Ectodermal cell (in vitro differentiated cells): ENCODE measurements at regions not wholly inside any gene's neighbourhood (a gene's known extent, or its start where the extent isn't known, plus 50 kb on each side); places are given as distances from the start of the nearest gene placed in this dataset.

ENCODE experiments used
- H3K27ac ChIP-seq: 2 replicates; pipeline ENCODE4 v1.7.0; 2013; ENCODE audit warnings: mild to moderate bottlenecking, low read depth, low read length; ENCODE audit not compliant: insufficient read depth, poor library complexity, severe bottlenecking
- H3K27me3 ChIP-seq: 2 replicates; pipeline ENCODE4 v1.7.0; 2013; ENCODE audit warnings: mild to moderate bottlenecking, low read length; ENCODE audit not compliant: insufficient read depth, control insufficient read depth, poor library complexity, severe bottlenecking
- H3K36me3 ChIP-seq: one replicate; pipeline ENCODE4 v1.7.0; 2013; ENCODE audit warnings: low read length; ENCODE audit not compliant: control insufficient read depth, insufficient read depth
- H3K4me1 ChIP-seq: one replicate; pipeline ENCODE4 v1.7.0; 2013; ENCODE audit warnings: low read length; ENCODE audit not compliant: control insufficient read depth, insufficient read depth
- H3K4me3 ChIP-seq: 2 replicates; pipeline ENCODE4 v1.7.0; 2013; ENCODE audit warnings: low read depth, low read length, control low read depth; ENCODE audit not compliant: insufficient read depth
- H3K9me3 ChIP-seq: 2 replicates; pipeline ENCODE4 v1.7.0; 2013; ENCODE audit warnings: mild to moderate bottlenecking, low read length, moderate library complexity; ENCODE audit not compliant: control insufficient read depth
- WGBS, 2 experiments: methylation state at CpG; one replicate each; pipeline ENCODE4 v1.1.7; 2013; ENCODE audit warnings: missing lambda C conversion rate in 2 of 2; 5-methylcytosine and 5-hydroxymethylcytosine counted together

DNA sequence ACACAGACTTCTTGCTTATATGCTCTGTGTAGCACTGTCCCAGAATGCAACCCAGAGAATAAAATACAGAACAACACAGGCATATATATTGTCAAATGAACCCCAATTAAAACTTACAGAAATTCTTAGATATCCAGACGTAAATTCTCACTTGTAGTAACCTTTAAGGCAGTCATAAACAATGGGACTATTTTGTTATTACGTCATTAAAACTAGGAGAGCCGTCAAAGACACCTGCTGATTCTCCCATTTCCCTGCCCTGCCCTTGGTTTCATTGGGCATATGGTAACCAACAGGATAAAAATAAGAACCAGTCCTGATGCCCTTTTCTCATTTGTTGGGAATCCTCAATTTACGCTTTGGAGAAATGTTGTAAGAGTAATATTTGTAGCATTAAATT lies 871.3 kb upstream of the EYS start:
- no peaks in the 10 kb centered on the region for H3K4me1 ChIP-seq
- WGBS, 2 experiments, result 87 to 90% methylated on average over 4 of the region's 4 CpGs

DNA sequence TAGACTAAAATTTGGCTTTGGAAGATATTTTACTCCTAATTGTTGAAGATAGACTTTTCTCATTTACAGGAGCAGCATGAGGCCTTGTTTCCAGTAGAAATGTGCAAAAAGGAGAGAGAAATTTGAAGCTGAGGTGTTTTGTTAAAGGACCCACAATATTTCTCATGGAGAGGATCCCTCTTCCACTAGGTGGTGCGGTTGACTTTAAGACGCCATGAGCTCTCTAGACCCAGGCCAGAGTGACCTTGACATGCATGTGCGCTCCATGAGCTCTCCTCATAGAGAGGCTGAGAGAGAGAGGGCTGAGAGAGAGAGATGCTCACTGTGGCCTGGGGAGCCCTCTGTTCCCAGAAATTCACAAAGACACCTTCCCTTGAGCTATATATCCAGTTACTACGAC lies 861.2 kb upstream of the EYS start:
- no peaks in the 10 kb centered on the region for H3K27me3 ChIP-seq
- no peak overlapping the region for H3K4me3 ChIP-seq
- no peaks in the 10 kb centered on the region for H3K4me1 ChIP-seq
- H3K27ac ChIP-seq, result no peak overlapping the region
- H3K36me3 ChIP-seq, result no peaks in the 10 kb centered on the region
- 94 to 97% methylated on average over 3 to 4 of the region's 4 CpGs for WGBS, 2 experiments
- H3K9me3 ChIP-seq, result peaks cover 2% of the 10 kb centered on the region

More for the DNA sequence above, 871.3 kb upstream of the EYS start:
- H3K27me3 ChIP-seq, result no peaks in the 10 kb centered on the region
- H3K36me3 ChIP-seq, result no peaks in the 10 kb centered on the region
- no peaks in the 10 kb centered on the region for H3K9me3 ChIP-seq
- no peak overlapping the region for H3K27ac ChIP-seq
- no peak overlapping the region for H3K4me3 ChIP-seq

DNA sequence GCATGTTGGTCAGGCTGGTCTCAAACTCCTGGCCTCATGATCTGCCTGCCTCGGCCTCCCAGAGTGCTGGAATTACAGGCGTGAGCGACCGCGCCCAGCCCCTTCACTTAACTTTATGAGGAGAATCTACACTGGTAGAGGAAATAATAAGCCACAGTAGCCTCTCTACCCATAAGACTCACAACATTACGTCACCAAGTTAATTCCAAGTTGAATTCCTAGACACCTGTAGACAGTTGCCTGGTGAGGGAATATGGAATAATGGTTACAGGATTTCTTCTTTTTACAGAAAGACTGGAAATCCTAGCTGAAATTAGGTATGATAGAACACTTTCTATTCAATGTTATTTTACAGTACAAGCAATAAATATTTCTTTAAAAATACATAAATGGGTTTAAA lies 854.5 kb upstream of the EYS start:
- peaks cover 2% of the 10 kb centered on the region for H3K9me3 ChIP-seq
- H3K27ac ChIP-seq, result no peak overlapping the region
- no peaks in the 10 kb centered on the region for H3K27me3 ChIP-seq
- no peaks in the 10 kb centered on the region for H3K4me1 ChIP-seq
- WGBS, 2 experiments, result 80 to 89% methylated on average over 2 to 5 of the region's 6 CpGs
- H3K4me3 ChIP-seq, result no peak overlapping the region
- H3K36me3 ChIP-seq, result no peaks in the 10 kb centered on the region

DNA sequence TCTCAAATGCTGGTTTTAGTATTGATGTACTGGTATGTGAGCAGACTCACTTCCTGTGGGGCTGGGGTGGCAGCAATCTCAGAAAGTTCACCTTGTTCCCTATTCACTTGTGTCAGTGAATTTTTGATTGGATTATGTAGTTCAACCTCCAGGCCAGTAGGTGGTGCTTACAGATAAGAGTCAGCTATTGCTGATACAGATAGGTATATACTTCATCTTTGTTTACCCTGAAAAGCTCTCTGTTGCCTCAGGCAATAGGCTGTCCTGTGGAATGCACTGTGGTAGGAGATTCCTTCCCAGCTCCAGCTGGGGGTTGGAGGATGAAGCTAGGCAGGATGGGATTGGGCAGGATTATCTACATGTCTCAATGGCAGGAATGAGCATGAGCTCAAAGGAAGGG lies 851.2 kb upstream of the EYS start:
- no peak overlapping the region for H3K27ac ChIP-seq
- no peaks in the 10 kb centered on the region for H3K27me3 ChIP-seq
- H3K36me3 ChIP-seq, result no peaks in the 10 kb centered on the region
- no peaks in the 10 kb centered on the region for H3K4me1 ChIP-seq
- H3K9me3 ChIP-seq, result no peaks in the 10 kb centered on the region
- no peak overlapping the region for H3K4me3 ChIP-seq

DNA sequence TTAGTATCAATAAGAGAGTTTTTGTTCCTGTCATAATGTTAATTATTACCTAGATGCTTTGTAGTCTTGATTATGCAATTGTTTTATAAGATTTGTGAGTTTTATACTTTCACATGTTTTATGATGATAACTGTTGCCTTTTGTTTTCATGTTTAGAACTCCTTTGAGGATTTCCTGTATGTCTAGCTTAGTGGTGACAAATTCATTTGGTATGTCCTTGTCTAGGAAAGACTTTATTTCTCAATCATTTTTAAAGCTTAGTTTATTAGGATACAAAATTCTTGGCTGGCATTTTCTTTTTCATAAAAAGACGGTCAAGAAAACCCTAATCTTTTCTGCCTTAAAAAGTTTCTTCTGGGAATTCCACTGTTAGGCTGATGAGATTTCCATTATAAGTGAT lies 849.9 kb upstream of the EYS start:
- Histone ChIP-seq H3K27me3 (no peaks in the 10 kb centered on the region), H3K9me3 (no peaks in the 10 kb centered on the region), H3K27ac (no peak overlapping the region), H3K4me3 (no peak overlapping the region), H3K4me1 (no peaks in the 10 kb centered on the region), H3K36me3 (no peaks in the 10 kb centered on the region)
- WGBS, 2 experiments, result 87 to 100% methylated on average over 1 of the region's 1 CpG

DNA sequence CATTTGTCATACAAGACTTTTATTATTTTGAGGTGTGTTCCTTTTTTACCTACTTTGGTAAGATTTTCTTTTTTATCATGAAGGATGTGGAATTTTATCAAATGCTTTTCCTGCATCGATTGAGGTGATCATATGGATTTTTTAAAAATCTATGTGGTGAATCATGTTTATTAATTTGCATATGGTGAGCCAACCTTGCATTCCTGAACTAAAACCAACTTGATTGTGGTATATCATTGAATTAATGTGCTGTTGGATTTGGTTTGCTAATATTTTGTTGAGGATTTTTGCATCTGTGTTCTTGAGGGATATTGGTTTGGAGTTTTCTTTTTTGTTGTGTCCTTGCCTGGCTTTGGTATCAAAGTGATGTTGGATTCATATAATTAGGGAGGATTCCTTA lies 848.1 kb upstream of the EYS start:
- 94 to 95% methylated on average over 1 of the region's 1 CpG for WGBS, 2 experiments
- Histone ChIP-seq H3K4me3 (no peak overlapping the region), H3K27ac (no peak overlapping the region), H3K27me3 (no peaks in the 10 kb centered on the region), H3K9me3 (no peaks in the 10 kb centered on the region), H3K36me3 (no peaks in the 10 kb centered on the region), H3K4me1 (no peaks in the 10 kb centered on the region)

DNA sequence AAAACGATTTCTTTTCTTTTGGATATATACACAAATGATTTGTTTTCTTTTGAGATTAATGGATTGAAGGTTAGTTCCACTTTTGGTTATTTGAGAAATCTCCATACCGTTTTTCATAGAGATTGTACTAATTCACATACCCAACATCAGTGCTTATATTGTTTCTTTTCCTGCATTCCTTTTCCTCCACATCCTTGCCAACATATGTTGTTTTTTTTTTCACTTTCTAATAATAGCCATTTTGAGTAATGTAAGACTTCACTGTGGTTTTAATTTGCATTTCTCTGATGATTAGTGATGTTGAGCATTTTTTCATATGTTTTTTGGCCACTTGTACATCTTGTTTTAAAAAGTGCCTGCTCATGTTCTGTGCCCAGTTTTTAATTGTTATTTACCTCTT lies 846.4 kb upstream of the EYS start:
- Histone ChIP-seq H3K9me3 (no peaks in the 10 kb centered on the region), H3K36me3 (no peaks in the 10 kb centered on the region), H3K4me3 (no peak overlapping the region), H3K27me3 (no peaks in the 10 kb centered on the region), H3K27ac (no peak overlapping the region), H3K4me1 (no peaks in the 10 kb centered on the region)
- 81 to 85% methylated on average over 2 of the region's 2 CpGs for WGBS, 2 experiments

DNA sequence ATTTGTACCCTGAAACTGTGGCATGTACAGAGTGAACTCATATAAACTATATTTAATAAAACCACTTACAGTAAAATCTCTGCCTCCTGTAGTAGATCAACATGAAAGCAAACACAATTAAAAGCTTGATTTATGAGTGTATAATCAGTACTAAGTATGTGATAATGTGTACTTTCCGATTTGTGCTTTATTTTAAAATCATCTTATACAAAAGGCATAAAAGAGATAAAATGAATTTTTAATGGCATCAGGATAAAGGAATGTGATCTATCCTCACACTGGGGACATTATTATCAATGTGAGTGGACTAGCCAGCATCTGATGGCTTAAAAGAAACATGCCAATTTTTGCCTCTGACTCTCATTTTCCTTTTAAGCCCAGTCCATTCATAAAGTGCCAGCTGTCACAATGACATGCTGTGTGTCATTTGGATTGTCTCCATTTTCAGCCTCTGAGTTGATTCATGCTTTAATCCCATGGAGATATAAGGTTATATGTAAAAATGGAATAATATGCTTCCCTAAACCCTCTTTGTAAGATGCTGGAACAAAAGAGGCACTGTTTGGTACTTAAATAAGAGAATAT lies 831.6 kb upstream of the EYS start:
- peaks cover 3% of the 10 kb centered on the region for H3K9me3 ChIP-seq
- H3K4me1 ChIP-seq, result no peaks in the 10 kb centered on the region
- no peak overlapping the region for H3K27ac ChIP-seq
- no peaks in the 10 kb centered on the region for H3K27me3 ChIP-seq
- no peak overlapping the region for H3K4me3 ChIP-seq
- WGBS, 2 experiments, result no CpG with 5 or more reads among the region's 1 CpG
- H3K36me3 ChIP-seq, result no peaks in the 10 kb centered on the region

DNA sequence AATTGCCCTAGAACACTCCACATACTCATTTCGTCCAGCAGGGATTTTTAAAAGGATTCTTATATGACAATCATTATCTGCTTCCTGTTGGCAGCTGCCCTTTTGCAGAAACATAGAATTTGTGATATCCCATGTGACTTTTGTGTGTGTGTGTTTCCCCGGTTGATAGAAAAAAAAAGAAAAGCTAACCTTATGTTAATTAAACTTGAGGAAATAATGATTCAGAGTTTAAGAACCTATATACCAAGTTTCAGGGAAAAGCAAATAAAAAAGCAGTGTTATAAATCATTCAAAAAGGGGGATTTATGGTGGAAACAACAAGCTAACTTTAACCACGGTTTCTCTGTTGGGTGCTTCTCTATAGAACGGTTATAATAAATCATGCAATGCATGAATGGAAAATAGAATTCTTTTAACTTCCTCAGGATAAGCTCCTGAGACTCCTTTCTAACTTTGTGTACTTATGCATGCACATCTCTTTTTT lies 826.9 kb upstream of the EYS start:
- no peaks in the 10 kb centered on the region for H3K9me3 ChIP-seq
- H3K36me3 ChIP-seq, result no peaks in the 10 kb centered on the region
- 91 to 95% methylated on average over 4 of the region's 4 CpGs for WGBS, 2 experiments
- H3K27ac ChIP-seq, result no peak overlapping the region
- no peak overlapping the region for H3K4me3 ChIP-seq
- no peaks in the 10 kb centered on the region for H3K4me1 ChIP-seq
- H3K27me3 ChIP-seq, result no peaks in the 10 kb centered on the region

DNA sequence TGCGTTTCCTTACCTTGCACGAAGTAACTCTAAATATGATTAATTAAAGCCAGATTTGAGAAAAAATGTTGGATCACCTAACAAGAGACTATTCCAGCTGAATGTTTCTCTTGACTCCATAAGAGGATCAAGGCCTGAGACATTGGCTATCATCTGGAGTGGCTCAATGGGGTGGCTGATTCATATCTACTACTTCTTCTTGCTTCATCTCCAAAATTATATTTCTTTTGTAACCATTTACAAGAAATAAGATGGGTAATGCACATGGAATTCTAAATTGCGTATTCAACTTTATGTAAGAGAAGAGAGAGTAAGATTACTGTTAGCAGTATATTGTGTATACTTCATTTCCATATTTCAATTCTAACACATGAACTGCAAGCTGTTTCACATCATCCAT lies 819.0 kb upstream of the EYS start:
- no peak overlapping the region for H3K27ac ChIP-seq
- H3K27me3 ChIP-seq, result no peaks in the 10 kb centered on the region
- H3K9me3 ChIP-seq, result peaks cover 3% of the 10 kb centered on the region
- no peaks in the 10 kb centered on the region for H3K4me1 ChIP-seq
- no peak overlapping the region for H3K4me3 ChIP-seq
- whole genome bisulfite sequencing, 2 experiments, result 97 to 100% methylated on average over 2 of the region's 3 CpGs
- H3K36me3 ChIP-seq, result no peaks in the 10 kb centered on the region

DNA sequence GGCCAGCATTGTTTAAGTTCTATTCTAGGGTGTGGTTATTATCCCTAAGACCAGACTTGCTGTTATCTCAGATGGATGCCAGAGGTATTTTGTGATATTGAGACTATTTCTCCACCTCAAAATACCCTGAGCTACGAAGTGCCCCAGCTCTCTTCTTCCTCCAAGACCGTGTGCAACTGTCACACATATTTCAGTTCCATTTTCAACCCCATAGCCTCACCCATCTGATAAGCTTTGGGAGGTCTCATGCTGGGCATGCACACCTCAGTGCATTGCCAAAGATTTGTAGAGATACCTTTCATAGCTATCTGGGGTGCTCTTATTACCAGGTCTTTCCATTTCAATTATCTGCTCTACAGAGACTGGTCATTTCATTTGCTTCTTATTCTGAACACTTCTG lies 815.8 kb upstream of the EYS start:
- Histone ChIP-seq H3K9me3 (peaks cover 3% of the 10 kb centered on the region), H3K4me1 (no peaks in the 10 kb centered on the region), H3K27me3 (no peaks in the 10 kb centered on the region), H3K27ac (no peak overlapping the region), H3K36me3 (no peaks in the 10 kb centered on the region), H3K4me3 (no peak overlapping the region)
- WGBS, 2 experiments, result 94 to 99% methylated on average over 2 of the region's 2 CpGs
